Left cardiac atrium (tissue), 4 donors: ENCODE measurements at regions not wholly inside any gene's neighbourhood (a gene's known extent, or its start where the extent isn't known, plus 50 kb on each side); places are given as distances from the start of the nearest gene placed in this dataset.
A peak's percentile ranks its signal among the peaks of the same experiment; 100 is the strongest.
"Not testable (repeated sequence)": the region's sequence is repeated elsewhere in the genome, so short reads cannot be mapped to it uniquely, and the experiment has no call there.

Experiments
- ATAC-seq, 2 donors: fragments of 200-7000 bp; cut with Tn5 transposase; one replicate each; pipeline ENCODE4 v1.9.1; 2020; ENCODE audit warnings: mild to moderate bottlenecking in 2 of 2, moderate library complexity in 2 of 2
- DNase-seq: peaks from one replicate; pipeline ENCODE4 v3.0.0-alpha.2; 2020
- intact Hi-C, 2 donors: fragments of 100-400 bp; cut with DNase I; formaldehyde crosslinking; loops; one replicate each; pipeline versions ENCODE4 v1.14.1 to v1.15.1; 2022 to 2023
- donor health status: DM: no; HTN: yes; CAD: no.
- donor health status: DM: no; HTN: yes; CAD: no; lungs with severe emphysema.
- donor health status: DM: yes; HTN: yes; CAD: no.
- donor health status: Dilated cardiomyopathy.

DNA sequence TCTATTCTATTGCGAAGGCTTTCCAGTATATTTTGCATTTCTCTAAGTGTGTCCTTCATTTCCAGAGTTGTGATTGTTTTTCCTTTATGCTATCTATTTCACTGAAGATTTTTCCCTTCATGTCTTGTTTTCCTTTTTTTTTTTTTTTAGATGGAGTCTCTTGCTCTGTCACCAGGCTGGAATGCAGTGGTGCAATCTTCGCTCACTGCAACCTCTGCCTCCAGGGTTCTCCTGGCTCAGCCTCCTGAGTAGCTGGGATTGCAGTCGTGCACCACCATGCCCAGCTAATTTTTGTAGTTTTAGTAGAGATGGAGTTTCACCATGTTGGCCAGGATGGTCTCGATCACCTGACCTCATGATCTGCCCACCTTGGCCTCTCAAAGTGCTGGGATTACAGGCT is 479.9 kb upstream of the MAN1A1 start:
- DNase-seq, ATAC-seq, intact Hi-C loops: not testable (repeated sequence)

DNA sequence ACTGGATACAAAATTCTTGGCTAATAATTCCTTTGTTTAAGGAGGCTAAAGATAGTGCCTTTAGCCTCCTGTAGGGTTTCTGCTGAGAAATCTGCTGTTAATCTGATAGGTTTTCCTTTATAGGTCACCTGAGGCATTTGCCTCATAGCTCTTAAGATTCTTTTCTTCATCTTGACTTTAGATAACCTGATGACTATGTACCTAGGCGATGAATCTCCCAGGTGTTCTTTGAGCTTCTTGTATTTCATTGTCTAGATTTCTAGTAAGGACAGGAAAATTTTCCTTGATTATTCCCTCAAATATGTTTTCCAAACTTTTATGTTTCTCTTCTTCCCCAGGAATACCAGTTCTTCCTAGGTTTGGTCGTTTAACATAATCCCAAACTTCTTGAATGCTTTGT is 479.4 kb upstream of the MAN1A1 start:
- intact Hi-C loops: no loop called here
- ATAC-seq (no peak), DNase-seq (no peak)

- no peak for DNase-seq
- no peak for ATAC-seq
- intact Hi-C loops: no loop called here
Measured at GRCh38 chr6:119821380-119821779, 471.8 kb upstream of the MAN1A1 start.

DNA sequence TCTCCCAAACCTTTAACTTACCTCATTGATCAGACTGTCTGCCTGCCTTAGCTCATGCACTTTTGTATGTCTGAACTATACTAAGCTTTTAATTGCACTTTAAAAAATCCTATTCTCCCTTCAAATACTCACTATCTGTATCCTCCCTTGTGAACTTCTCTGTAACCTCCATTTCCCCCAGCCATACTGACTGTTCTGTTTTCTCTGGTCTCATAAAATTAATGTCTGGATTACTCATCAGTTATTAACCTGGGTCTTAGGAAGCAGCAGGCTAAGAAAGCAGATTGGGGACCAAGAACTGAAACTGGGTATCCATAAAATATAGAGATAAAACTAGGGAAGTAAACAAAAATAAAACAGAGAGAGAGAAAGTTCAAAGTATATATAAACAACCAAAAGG is 469.3 kb upstream of the MAN1A1 start:
- DNase-seq (no peak), ATAC-seq (no peak)
- intact Hi-C loops: no loop called here

DNA sequence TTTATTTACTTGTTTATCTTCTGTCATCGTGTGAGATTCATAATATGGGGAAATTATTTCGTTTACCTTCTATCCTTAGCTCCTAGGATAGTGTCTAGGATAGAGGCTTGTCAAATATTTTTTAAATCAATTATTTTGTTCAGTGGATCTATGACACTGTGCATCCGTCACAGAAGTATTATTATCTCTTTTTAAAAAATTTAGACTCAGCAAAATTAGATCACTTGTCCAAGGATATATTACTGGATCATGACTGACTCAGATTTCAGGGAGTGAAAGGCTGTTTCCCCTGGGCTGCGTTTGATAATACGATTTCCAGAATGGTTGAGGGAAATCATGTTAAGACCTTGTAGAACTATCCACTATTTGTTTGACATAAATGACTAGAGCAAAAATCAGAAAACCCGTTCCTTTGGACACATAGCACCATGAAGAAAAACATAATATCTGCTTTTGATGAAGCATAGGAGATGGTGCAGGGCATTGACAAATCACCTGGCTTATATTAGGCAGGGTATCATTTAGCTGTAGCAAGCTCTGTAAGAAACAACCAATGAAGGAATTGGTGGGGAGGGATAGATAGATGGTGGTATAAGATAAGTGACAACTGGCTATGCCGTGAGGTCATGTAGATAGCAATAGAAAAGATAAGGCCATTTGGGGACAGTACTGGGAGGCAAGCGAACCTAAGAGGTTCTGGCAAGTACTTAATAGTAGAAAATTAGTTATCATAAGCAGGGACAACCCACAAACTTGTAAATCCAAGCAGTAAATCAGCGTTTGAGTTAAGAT is 465.2 kb upstream of the MAN1A1 start:
- intact Hi-C loops: no loop called here
- no peak for DNase-seq
- no peak for ATAC-seq

DNA sequence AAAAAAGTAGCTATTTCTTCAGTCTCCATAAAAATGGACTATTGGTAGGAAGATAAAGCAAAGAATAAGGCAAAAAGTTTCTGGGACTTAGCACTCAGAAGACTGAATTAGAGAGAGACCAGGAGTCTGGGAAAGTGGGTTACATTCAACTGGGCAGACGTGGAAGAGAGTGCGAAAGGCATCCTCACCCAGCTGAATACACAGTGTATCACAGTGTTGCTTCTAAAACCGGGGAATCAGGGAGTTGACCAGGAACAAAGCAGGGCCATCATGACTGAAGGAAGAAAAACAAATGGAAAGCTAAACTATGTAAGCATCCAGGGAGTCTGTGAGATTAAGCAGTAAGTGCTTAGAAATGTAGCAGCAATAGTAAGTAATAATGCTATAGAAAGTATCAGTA is 452.9 kb upstream of the MAN1A1 start:
- intact Hi-C loops: no loop called here
- DNase-seq: no peak
- no peak for ATAC-seq

- DNase-seq: no peak
- no peak for ATAC-seq
- intact Hi-C loops: no loop called here
Measured at GRCh38 chr6:119801056-119801455, 451.5 kb upstream of the MAN1A1 start.

DNA sequence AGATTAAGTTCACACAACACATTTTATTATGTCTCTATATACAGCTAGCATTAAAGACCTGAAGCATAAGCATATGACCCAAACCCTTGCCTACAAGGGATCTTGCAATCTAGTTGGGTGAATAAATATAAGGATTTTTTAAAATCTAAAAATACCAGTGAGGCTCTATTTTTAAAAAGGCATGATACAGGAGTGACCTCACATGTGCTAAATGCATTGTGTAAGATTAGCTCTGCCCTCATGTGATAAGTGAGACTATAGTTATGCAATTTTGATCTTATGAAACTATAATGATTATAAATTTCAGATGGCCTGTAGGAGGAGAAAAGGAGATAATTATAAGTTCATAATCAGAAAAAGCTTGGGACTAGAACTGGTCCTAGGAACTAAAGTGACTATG is 451.0 kb upstream of the MAN1A1 start:
- no peak for ATAC-seq
- no peak for DNase-seq
- intact Hi-C loops: no loop called here

DNA sequence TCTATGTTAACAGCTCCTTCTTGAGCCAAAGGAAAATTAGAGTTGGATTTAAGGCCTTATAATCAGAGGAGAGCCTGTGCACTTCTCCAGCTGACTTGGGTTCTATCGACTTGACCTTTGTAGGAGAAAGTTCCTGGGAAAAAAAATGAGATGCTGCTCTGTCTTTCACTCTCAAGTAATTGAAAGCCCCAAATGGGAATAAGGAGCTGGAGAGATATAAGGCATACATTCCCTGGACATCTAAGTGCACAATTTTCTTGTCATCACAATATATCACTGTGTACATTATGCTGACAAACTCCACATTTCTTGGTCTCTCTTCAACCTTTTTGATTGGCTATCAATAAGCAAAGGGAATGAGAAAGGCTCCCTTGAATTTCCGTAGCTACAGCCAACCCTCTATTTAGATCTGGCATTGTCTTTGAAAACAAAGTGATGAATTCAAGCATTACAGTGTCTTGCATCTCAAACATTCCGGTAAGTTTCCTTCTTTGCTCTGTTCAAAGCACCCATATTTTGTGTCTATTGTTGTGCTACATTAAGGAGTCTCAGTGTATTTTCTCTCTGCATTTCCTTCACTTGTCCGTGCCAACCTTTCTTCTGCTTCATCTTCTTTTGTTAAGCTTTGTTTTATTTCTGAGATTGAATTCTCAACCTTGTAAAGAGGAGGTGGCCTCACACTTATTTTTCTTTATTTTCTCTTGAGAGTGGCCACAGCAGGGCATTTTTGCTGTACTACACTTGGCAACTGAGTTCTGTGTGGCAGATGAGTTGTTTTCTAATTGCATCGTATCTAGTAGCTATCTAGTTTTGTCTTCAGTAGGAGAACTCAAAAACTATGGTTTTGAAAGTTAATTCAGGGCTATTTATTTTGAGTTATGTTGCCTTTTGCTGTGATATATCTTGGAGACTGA is 450.3 kb upstream of the MAN1A1 start:
- ATAC-seq (no peak), DNase-seq (no peak)
- intact Hi-C loops: no loop called here

GRCh38 chr6:119791736-119792135 is 442.2 kb upstream of the MAN1A1 start:
- no peak for ATAC-seq
- intact Hi-C loops: no loop called here
- DNase-seq: no peak

DNA sequence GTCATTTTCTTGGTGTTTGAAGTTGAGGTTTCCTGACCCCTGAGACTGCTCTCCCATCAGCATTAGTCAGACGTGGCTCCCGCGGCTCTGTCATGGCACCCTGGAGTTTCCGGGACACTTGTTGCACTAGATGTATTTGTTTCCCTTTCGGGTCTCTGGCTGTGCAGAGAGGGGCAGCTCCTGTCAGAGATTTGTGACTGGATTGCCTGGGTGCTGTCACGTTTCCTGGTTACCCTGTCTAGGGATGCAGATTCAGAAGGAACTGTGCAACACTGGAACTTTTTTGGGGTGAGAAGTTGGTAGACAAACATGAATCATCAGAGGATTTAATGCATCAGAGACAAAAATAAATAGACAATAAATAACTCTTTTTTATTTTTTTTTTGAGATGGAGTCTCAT is 431.8 kb upstream of the MAN1A1 start:
- no peak for DNase-seq
- intact Hi-C loops: no loop called here
- ATAC-seq: no peak

DNA sequence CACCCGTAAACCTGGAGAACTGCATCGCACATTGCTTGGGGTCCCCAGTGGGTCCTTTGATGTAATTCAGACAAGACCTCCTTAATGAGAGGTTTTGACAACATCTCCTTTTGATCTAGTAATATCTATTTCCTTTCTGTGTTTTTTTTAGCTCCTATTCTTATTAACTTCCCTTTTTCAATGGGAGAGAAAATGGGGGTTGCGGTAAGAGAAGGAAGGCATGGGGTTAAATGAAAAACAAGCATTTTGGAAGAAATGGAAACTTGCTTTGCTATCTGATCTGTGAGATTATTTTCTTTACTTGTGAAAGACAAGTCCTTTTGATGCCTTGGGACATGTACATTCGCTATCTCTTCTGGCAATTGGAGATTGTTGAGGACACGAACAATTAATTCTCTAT is 418.6 kb upstream of the MAN1A1 start:
- ATAC-seq: no peak
- no peak for DNase-seq
- intact Hi-C loops: no loop called here

GRCh38 chr6:119764927-119765681 is 415.5 kb upstream of the MAN1A1 start:
- no peak for DNase-seq
- intact Hi-C loops: no loop called here
- ATAC-seq: no peak

DNA sequence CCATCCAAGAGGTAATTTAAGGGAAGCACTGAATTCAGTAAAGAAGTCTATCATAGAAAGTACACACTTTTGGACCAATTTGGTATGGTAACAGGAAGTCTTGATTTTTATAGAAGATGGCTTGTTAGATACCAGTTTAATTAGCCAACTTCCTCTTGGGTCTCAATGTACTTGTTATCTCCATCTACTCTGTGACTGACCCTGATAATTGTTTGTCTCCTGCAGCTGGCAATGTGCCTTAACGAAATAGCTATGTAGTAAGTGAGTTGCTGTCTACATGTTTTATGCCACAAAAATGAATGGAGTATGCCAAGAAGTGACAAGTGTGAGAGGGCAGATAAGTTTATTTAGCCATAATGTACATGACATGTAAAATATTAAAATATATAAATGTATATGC is 410.5 kb upstream of the MAN1A1 start:
- DNase-seq (no peak), ATAC-seq (no peak)

GRCh38 chr6:119758385-119758784 is 408.8 kb upstream of the MAN1A1 start:
- ATAC-seq (no peak), DNase-seq (no peak)
- intact Hi-C loops: no loop called here

More for the DNA sequence above, 410.5 kb upstream of the MAN1A1 start:
- intact Hi-C loops: no loop called here

GRCh38 chr6:119757467-119757866 is 407.9 kb upstream of the MAN1A1 start:
- ATAC-seq: no peak
- no peak for DNase-seq
- intact Hi-C loops: no loop called here

GRCh38 chr6:119749335-119749734 is 399.8 kb upstream of the MAN1A1 start:
- intact Hi-C loops: no loop called here
- ATAC-seq: no peak

DNA sequence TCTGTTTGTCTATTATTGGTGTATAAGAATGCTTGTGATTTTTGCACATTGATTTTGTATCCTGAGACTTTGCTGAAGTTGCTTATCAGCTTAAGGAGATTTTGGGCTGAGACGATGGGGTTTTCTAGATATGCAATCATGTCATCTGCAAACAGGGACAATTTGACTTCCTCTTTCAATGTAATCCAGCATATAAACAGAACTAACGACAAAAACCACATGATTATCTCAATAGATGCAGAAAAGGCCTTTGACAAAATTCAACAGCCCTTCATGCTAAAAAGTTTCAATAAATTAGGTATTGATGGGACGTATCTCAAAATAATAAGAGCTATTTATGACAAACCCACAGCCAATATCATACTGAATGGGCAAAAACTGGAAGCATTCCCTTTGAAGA is 399.0 kb upstream of the MAN1A1 start:
- intact Hi-C loops, DNase-seq, ATAC-seq: not testable (repeated sequence)

More at GRCh38 chr6:119749335-119749734, 399.8 kb upstream of the MAN1A1 start:
- no peak for DNase-seq

DNA sequence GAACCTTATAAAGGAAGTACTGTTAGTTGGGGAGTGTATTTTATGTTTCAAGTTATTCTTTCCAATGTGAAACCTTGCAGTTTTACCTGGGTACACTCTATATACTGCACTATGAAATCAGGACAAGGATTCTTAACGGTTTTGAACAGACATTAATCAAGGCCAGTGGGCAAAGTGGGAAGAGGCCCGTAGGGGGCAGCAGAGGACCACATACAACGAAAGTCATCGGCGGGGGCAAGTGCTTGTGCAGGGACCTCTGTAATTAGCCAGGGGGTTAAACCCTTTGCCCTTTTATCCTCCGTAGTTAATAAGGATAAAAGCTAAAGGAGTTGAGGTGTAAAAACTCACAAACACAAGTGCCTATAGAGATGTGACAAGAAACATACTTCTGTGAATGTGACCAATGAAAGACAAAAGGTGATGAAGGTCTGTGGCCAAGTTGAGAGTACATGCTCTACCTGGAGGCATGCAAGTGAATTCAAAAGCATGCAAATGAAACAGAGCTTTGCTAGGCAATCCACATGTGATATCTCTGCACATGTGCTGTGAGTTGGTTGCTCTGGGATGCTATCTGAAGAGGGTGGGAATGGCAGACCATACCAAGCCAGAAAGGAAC is 392.7 kb upstream of the MAN1A1 start:
- ATAC-seq (peak in 1 of 2 donors; percentile 40), DNase-seq (peak; percentile 54)
- intact Hi-C loops: no loop called here
